ENCODE measurements at regions not wholly inside any gene's neighbourhood (a gene's known extent, or its start where the extent isn't known, plus 50 kb on each side); places are given as distances from the start of the nearest gene placed in this dataset.

DNA sequence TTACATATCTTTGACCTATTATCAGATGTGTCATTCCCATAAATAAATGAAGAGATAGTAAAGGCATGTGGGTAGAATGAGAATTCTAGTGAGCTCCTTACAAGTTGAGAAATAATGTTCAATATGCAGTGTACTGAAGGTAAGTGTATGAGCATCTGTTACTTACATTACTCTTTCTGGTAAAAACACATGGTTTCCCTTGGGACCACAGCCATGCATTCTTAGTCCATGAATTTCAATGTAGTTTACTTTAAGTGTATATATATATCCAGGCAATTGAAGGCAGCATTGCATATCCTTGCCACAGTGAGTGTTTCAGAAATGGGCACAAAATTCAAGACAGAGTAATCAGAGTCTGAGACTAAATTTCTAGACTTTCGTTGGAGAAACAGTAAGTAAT is 277.2 kb downstream of the CXXC4 start:
- WGBS, 2 donors: 61 to 80% methylated on average over 1 of the region's 1 CpG
- no peak overlapping the region for H3K9ac ChIP-seq (ENCODE audit: insufficient read depth in 1 of 2, low read length in 2 of 2)
- no peaks in the 10 kb centered on the region for H3K36me3 ChIP-seq (ENCODE audit: control insufficient read depth in 4 of 4, insufficient read depth in 4 of 4, low read length in 4 of 4)
- TF ChIP-seq, protein P1, sequence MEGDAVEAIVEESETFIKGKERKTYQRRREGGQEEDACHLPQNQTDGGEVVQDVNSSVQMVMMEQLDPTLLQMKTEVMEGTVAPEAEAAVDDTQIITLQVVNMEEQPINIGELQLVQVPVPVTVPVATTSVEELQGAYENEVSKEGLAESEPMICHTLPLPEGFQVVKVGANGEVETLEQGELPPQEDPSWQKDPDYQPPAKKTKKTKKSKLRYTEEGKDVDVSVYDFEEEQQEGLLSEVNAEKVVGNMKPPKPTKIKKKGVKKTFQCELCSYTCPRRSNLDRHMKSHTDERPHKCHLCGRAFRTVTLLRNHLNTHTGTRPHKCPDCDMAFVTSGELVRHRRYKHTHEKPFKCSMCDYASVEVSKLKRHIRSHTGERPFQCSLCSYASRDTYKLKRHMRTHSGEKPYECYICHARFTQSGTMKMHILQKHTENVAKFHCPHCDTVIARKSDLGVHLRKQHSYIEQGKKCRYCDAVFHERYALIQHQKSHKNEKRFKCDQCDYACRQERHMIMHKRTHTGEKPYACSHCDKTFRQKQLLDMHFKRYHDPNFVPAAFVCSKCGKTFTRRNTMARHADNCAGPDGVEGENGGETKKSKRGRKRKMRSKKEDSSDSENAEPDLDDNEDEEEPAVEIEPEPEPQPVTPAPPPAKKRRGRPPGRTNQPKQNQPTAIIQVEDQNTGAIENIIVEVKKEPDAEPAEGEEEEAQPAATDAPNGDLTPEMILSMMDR (IDR thresholded peaks at IDR 0.05; ENCODE audit: control extremely low read depth, extremely low read depth): no peak
- no peak overlapping the region for H3K27ac ChIP-seq (ENCODE audit: low read depth in 1 of 2, low read length in 1 of 2)
- ATAC-seq (ENCODE audit: insufficient read depth, low FRiP score) (no peak), DNase-seq (no peak)
- no peak overlapping the region for H3K4me3 ChIP-seq
- H3K4me1 ChIP-seq (ENCODE audit: control insufficient read depth in 5 of 5, insufficient read depth in 5 of 5, low read length in 5 of 5): no peaks in the 10 kb centered on the region
- H3K9me3 ChIP-seq (ENCODE audit: control insufficient read depth in 4 of 4, insufficient read depth in 3 of 4, low read length in 3 of 4): no peaks in the 10 kb centered on the region
- H3K27me3 ChIP-seq (ENCODE audit: control insufficient read depth in 3 of 3, insufficient read depth in 3 of 3, low read length in 2 of 3): no peaks in the 10 kb centered on the region

DNA sequence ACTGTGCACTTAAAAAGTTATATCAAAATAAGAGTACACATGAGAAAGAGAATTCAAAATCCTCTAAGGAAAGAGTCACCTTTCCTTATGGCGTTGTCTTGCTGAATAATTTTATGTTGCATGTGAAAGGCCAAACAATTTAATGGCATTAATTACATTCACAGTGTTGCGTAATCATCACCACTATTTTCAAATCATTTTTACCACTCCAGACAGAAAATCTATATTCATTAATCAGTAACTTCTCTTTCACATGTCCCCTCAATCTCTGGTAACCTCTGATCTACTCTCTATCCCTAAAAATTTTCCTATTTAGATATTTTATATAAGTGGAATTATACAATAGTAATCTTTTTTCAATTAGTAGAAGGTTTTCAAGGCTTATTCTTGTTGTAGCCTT is 283.0 kb downstream of the CXXC4 start:
- TF ChIP-seq, protein P1 (IDR thresholded peaks at IDR 0.05; ENCODE audit: control extremely low read depth, extremely low read depth): no peak
- Histone ChIP-seq H3K9ac (ENCODE audit: insufficient read depth in 1 of 2, low read length in 2 of 2) (no peak overlapping the region), H3K4me1 (ENCODE audit: control insufficient read depth in 5 of 5, insufficient read depth in 5 of 5, low read length in 5 of 5) (no peaks in the 10 kb centered on the region), H3K27ac (ENCODE audit: low read depth in 1 of 2, low read length in 1 of 2) (no peak overlapping the region), H3K27me3 (ENCODE audit: control insufficient read depth in 3 of 3, insufficient read depth in 3 of 3, low read length in 2 of 3) (no peaks in the 10 kb centered on the region), H3K36me3 (ENCODE audit: control insufficient read depth in 4 of 4, insufficient read depth in 4 of 4, low read length in 4 of 4) (no peaks in the 10 kb centered on the region), H3K9me3 (ENCODE audit: control insufficient read depth in 4 of 4, insufficient read depth in 3 of 4, low read length in 3 of 4) (no peaks in the 10 kb centered on the region), H3K4me3 (no peak overlapping the region)
- WGBS, 2 donors: 92 to 94% methylated on average over 2 of the region's 2 CpGs
- ATAC-seq (ENCODE audit: insufficient read depth, low FRiP score): no peak
- no peak for DNase-seq

DNA sequence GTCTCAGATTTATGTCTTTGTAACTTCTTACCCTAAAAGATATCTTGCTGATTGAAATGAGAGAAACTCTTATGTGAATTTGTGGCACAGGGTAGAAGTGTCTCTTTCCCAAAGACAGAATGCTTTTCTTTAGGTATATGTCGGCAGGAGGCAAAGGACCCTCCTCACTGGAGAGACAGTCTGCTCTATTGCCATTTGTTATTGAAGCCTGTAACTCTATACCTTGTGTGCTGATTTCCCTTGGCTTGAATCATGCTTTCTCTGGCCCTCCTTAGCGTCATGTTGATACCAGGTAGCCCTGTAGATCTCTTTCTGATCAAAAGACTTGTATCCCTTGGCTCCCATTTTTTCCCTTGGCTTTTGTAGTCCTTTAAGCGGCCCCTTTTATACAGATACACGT is 284.3 kb downstream of the CXXC4 start:
- Histone ChIP-seq H3K9ac (ENCODE audit: insufficient read depth in 1 of 2, low read length in 2 of 2) (no peak overlapping the region), H3K27me3 (ENCODE audit: control insufficient read depth in 3 of 3, insufficient read depth in 3 of 3, low read length in 2 of 3) (no peaks in the 10 kb centered on the region), H3K4me1 (ENCODE audit: control insufficient read depth in 5 of 5, insufficient read depth in 5 of 5, low read length in 5 of 5) (no peaks in the 10 kb centered on the region), H3K9me3 (ENCODE audit: control insufficient read depth in 4 of 4, insufficient read depth in 3 of 4, low read length in 3 of 4) (no peaks in the 10 kb centered on the region), H3K36me3 (ENCODE audit: control insufficient read depth in 4 of 4, insufficient read depth in 4 of 4, low read length in 4 of 4) (no peaks in the 10 kb centered on the region), H3K4me3 (no peak overlapping the region), H3K27ac (ENCODE audit: low read depth in 1 of 2, low read length in 1 of 2) (no peak overlapping the region)
- WGBS, 2 donors: 73 to 80% methylated on average over 4 of the region's 4 CpGs
- no peak for ATAC-seq (ENCODE audit: insufficient read depth, low FRiP score)
- DNase-seq: no peak
- TF ChIP-seq, protein P1 (IDR thresholded peaks at IDR 0.05; ENCODE audit: control extremely low read depth, extremely low read depth): no peak

DNA sequence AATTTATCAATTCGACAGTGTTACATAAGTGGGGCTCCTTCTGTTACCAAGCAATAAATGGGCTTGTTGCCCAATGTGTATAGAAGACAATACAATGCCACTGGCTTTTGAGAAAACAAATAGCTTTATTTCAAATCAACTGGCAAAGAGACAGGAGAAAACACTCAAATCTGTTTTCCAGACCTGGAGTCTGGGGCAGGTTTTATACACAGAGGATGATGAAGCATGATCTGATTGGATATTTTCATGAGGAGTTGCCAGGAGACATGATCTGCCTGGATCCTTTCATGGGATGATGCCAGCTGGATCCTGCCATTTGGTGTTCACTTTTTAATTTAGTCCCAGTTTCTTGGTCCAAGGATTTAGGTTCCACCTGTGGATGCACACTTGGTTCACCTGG is 287.9 kb downstream of the CXXC4 start:
- 57 to 67% methylated on average over 1 of the region's 1 CpG for WGBS, 2 donors
- H3K36me3 ChIP-seq (ENCODE audit: control insufficient read depth in 4 of 4, insufficient read depth in 4 of 4, low read length in 4 of 4): no peaks in the 10 kb centered on the region
- no peak overlapping the region for H3K4me3 ChIP-seq
- no peaks in the 10 kb centered on the region for H3K4me1 ChIP-seq (ENCODE audit: control insufficient read depth in 5 of 5, insufficient read depth in 5 of 5, low read length in 5 of 5)
- no peak overlapping the region for H3K27ac ChIP-seq (ENCODE audit: low read depth in 1 of 2, low read length in 1 of 2)
- H3K9ac ChIP-seq (ENCODE audit: insufficient read depth in 1 of 2, low read length in 2 of 2): no peak overlapping the region
- ATAC-seq (ENCODE audit: insufficient read depth, low FRiP score) (no peak), DNase-seq (no peak)
- TF ChIP-seq, protein P1 (IDR thresholded peaks at IDR 0.05; ENCODE audit: control extremely low read depth, extremely low read depth): no peak
- no peaks in the 10 kb centered on the region for H3K9me3 ChIP-seq (ENCODE audit: control insufficient read depth in 4 of 4, insufficient read depth in 3 of 4, low read length in 3 of 4)
- H3K27me3 ChIP-seq (ENCODE audit: control insufficient read depth in 3 of 3, insufficient read depth in 3 of 3, low read length in 2 of 3): no peaks in the 10 kb centered on the region
